ENCODE measurements at regions not wholly inside any gene's neighbourhood (a gene's known extent, or its start where the extent isn't known, plus 50 kb on each side); places are given as distances from the start of the nearest gene placed in this dataset.

GRCh38 chr5:157948738-157949410 is 89.9 kb upstream of the CLINT1 start (continued):
- TF ChIP-seq ARID3A (IDR thresholded peaks at IDR 0.05; ENCODE audit: low read depth, low read length), result 0 out of 2 replicates have a peak, but pooled peaks have one; percentile 9
- no peak for TF ChIP-seq SP2 (CRISPR knock-in tag; IDR thresholded peaks at IDR 0.05)
- TF ChIP-seq ZNF350 (CRISPR knock-in tag; IDR thresholded peaks at IDR 0.05; ENCODE audit: borderline replicate concordance, low read depth), result peak; percentile 30; the same call in 1 of the 2 replicates
- TF ChIP-seq ZSCAN12 (CRISPR knock-in tag; IDR thresholded peaks at IDR 0.05), result no peak
- TF ChIP-seq SAFB2 (CRISPR knock-in tag; IDR thresholded peaks at IDR 0.05; ENCODE audit: borderline replicate concordance, low read depth), result no peak
- 0 out of 2 replicates have a peak, but pooled peaks have one; percentile 39 for TF ChIP-seq ZNF792 (CRISPR knock-in tag; IDR thresholded peaks at IDR 0.05)
- TF ChIP-seq ZFP36 (IDR thresholded peaks at IDR 0.05; ENCODE audit: borderline replicate concordance, low read depth, low read length, partially characterized antibody), result peak; percentile 10
- TF ChIP-seq SOX13 (IDR thresholded peaks at IDR 0.05), result no peak
- TF ChIP-seq SOX13 (CRISPR knock-in tag; conservative IDR thresholded peaks at IDR 0.05 in 1 of 2, IDR thresholded peaks at IDR 0.05 in 1 of 2), result 0 out of 4 replicates have a peak, but pooled peaks of 1 of the 2 experiments have one; percentile 14
- no peak for TF ChIP-seq ZNF790 (CRISPR knock-in tag; IDR thresholded peaks at IDR 0.05; ENCODE audit: borderline replicate concordance)
- TF ChIP-seq CTCF (CRISPR knock-in tag; IDR thresholded peaks at IDR 0.05), result peak; percentile 90
- TF ChIP-seq GATAD2A (CRISPR knock-in tag; IDR thresholded peaks at IDR 0.05), result peak; percentile 27; the same call in 1 of the 2 replicates
- 0 out of 2 replicates have a peak, but pooled peaks have one; percentile 25 for TF ChIP-seq SALL1 (CRISPR knock-in tag; IDR thresholded peaks at IDR 0.05)
- 0 out of 2 replicates have a peak, but pooled peaks have one; percentile 39 for TF ChIP-seq ELF3 (CRISPR knock-in tag; IDR thresholded peaks at IDR 0.05)
